HUES48 (cell line): ENCODE measurements at regions not wholly inside any gene's neighbourhood (a gene's known extent, or its start where the extent isn't known, plus 50 kb on each side); places are given as distances from the start of the nearest gene placed in this dataset.
"Not testable (repeated sequence)": the region's sequence is repeated elsewhere in the genome, so short reads cannot be mapped to it uniquely, and the experiment has no call there.

ENCODE experiments used
- H3K27ac ChIP-seq: one replicate; pipeline ENCODE4 v1.7.0; 2013; ENCODE audit warnings: low read depth, low read length, inconsistent platforms
- H3K27me3 ChIP-seq: 2 replicates; pipeline ENCODE4 v1.6.1; 2013; ENCODE audit warnings: mild to moderate bottlenecking, low read length; ENCODE audit not compliant: control insufficient read depth, insufficient read depth
- H3K36me3 ChIP-seq: 2 replicates; pipeline ENCODE4 v1.6.1; 2013; ENCODE audit warnings: low read length; ENCODE audit not compliant: control insufficient read depth, insufficient read depth
- H3K4me1 ChIP-seq: 2 replicates; pipeline ENCODE4 v1.6.1; 2013; ENCODE audit warnings: mild to moderate bottlenecking, low read length; ENCODE audit not compliant: control insufficient read depth, insufficient read depth
- H3K4me3 ChIP-seq: 2 replicates; pipeline ENCODE4 v1.5.1; 2013; ENCODE audit warnings: mild to moderate bottlenecking, low read depth, low read length
- H3K9ac ChIP-seq: 2 replicates; pipeline ENCODE4 v1.6.1; 2013; ENCODE audit warnings: mild to moderate bottlenecking, low read depth, low read length, moderate library complexity
- H3K9me3 ChIP-seq: 2 replicates; pipeline ENCODE4 v1.6.1; 2013; ENCODE audit warnings: low read length; ENCODE audit not compliant: control insufficient read depth, insufficient read depth

DNA sequence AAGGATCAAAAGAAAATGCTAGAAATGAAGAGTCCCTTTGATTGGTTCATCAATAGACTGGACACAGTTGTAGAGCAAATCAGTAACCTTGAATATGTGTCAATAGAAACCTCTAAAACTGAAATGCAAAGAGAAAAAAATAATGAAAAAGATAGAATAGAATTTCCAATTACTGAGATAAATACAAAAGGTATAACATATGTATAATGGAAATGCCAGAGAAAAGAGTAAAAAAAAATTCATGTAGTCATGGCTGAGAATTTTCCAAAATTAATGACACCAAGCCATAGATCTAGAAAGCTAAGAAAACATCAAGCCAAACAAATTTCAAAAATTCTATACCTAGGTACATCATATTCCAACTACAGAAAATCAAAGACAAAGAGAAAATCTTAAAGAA lies 62.0 kb upstream of the HGF start:
- no peak overlapping the region for H3K9ac ChIP-seq
- no peaks in the 10 kb centered on the region for H3K36me3 ChIP-seq
- H3K27ac ChIP-seq = no peak overlapping the region
- H3K4me1 ChIP-seq = no peaks in the 10 kb centered on the region
- H3K4me3 ChIP-seq = no peak overlapping the region
- H3K9me3 ChIP-seq = peaks cover 11% of the 10 kb centered on the region
- H3K27me3 ChIP-seq = no peaks in the 10 kb centered on the region

DNA sequence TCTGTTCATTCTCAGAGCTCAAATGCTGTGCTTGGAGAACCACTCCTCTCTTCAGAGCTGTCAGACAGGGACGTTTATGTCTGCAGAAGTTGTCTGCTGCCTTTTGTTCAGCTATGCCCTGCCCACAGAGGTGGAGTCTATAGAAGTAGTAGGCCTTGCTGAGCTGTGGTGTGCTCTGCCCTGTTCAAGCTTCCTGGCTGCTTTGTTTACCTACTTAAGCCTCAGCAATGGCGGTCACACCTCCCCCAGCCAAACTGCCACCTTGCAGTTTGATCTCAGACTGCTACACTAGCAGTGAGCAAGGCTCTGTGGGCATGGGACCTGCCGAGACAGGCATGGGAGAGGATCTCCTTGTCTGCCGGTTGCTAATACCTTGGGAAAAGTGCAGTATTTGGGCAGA lies 59.7 kb upstream of the HGF start:
- not testable (repeated sequence) for H3K36me3 ChIP-seq, H3K27ac ChIP-seq, H3K4me3 ChIP-seq, H3K27me3 ChIP-seq, H3K4me1 ChIP-seq, H3K9ac ChIP-seq
- H3K9me3 ChIP-seq = peaks cover 11% of the 10 kb centered on the region

DNA sequence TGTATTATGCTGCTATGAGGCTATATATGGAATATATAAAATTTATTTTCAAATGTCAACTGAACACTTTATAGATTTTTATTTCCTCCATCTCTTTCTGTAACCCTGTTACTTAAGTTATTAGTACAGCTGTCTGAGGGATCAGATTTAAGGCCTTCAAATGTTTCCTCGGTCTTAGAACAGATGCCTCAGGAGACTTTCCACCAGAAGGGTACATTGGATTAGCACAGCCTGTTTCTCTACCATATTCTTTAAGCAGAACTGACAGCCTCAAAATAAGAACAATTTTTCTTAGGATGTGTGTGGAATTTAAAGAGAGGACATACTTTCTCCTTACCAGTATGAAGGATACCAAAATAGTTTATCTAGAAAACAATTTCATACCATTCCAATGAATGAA lies 53.0 kb upstream of the HGF start:
- Histone ChIP-seq H3K9ac (no peak overlapping the region), H3K27me3 (no peaks in the 10 kb centered on the region), H3K4me3 (no peak overlapping the region), H3K36me3 (no peaks in the 10 kb centered on the region), H3K4me1 (no peaks in the 10 kb centered on the region), H3K9me3 (no peaks in the 10 kb centered on the region), H3K27ac (no peak overlapping the region)

DNA sequence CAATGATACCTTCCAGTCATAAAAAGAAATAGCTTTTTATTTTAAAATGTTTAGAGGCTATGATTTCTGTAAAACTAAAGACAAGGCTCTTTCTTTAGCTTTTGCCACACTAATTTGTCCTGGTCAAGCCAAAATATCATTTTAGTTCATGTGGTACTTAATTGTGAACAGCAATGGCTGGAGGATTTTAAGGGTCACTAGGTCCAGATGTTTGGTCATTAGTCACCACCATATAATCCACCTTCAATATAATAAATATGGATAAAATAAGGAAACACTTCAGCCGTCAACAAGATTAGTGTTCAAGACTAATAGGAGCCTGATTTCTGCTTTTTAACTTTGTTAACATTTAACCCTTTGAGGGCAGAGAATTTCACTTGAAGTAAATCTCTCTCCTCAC lies 50.0 kb upstream of the HGF start:
- Histone ChIP-seq H3K9ac (no peak overlapping the region), H3K9me3 (no peaks in the 10 kb centered on the region), H3K27me3 (no peaks in the 10 kb centered on the region), H3K36me3 (no peaks in the 10 kb centered on the region), H3K27ac (no peak overlapping the region), H3K4me3 (no peak overlapping the region), H3K4me1 (no peaks in the 10 kb centered on the region)
